ENCODE measurements at regions not wholly inside any gene's neighbourhood (a gene's known extent, or its start where the extent isn't known, plus 50 kb on each side); places are given as distances from the start of the nearest gene placed in this dataset.
"Not testable (repeated sequence)": the region's sequence is repeated elsewhere in the genome, so short reads cannot be mapped to it uniquely, and the experiment has no call there.

DNA sequence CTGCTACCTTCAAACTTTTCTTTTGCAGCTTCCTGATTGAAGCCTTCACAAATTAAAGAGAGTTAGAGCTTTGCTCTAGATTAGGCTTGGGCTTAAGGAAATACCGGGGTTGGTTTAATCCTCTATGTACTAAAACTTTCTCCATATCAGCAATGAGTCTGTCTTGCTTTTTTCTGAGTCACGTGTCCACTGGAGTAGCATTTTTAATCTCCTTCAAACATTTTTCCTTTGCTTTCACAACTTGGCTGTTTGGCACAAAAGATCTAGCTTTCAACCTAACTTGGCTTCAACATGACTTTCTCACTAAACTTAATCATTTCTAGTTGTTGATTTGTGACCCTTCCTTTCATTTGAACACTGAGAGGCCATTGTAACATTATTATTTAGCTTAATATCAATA lies 261.6 kb downstream of the PLK2 start:
- no peak for DNase-seq

DNA sequence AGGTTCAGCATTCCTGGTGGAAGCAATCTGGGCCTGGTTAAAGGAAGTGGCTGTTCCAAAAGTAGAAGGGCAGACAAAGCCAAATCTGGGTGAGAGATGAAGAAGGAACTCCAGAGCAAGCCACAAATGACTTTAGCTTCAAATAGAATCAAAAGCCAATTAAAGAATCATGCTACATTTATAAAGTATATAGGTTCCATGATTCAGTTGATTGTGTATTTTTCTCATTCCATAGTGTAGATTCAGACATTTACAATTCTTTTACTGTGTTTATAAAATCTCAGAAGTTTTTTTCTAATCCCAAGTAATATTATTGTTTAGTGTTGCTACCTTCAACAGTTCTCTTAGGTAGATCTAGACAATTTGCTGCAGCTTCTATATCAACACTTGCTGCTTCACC lies 262.0 kb downstream of the PLK2 start:
- DNase-seq = no peak

DNA sequence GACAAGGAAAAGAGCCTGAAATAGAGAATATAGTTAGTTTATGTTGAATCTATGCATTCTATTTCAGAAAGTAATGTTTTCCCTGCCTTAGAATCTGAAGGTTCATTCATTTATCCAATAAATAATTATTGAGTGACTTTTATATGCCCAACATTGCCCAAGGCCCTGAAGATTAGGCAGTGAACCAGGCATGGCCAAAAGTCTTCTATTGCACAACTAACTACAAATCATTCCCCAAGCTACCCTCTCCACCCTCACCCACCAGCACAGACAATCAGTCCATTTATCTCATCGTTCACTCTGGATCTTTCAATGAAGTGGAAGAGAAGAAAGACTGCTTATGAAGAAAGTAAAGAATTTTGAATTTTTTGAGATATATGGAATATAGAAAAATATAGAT lies 268.4 kb downstream of the PLK2 start:
- DNase-seq = no peak

DNA sequence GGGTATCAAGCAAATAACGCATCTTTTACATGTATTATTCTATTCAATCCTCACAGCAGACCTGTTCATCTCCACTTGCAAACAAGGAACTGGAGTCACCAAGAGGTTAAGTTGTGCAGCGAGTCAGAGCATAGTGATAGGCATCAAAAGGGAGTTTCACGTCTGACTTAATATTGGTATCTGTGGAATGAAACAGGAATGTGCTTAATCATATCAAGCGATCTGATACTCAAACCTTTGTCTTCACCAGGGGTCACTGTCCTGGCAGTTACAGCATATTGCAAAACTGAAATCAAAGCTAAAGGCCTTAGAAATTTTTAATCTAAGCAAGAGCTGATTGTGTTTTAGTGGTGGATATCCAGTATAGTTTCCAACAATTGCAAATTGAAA lies 271.6 kb downstream of the PLK2 start:
- DNase-seq = peak in 1 of 5 experiments; percentile 1

DNA sequence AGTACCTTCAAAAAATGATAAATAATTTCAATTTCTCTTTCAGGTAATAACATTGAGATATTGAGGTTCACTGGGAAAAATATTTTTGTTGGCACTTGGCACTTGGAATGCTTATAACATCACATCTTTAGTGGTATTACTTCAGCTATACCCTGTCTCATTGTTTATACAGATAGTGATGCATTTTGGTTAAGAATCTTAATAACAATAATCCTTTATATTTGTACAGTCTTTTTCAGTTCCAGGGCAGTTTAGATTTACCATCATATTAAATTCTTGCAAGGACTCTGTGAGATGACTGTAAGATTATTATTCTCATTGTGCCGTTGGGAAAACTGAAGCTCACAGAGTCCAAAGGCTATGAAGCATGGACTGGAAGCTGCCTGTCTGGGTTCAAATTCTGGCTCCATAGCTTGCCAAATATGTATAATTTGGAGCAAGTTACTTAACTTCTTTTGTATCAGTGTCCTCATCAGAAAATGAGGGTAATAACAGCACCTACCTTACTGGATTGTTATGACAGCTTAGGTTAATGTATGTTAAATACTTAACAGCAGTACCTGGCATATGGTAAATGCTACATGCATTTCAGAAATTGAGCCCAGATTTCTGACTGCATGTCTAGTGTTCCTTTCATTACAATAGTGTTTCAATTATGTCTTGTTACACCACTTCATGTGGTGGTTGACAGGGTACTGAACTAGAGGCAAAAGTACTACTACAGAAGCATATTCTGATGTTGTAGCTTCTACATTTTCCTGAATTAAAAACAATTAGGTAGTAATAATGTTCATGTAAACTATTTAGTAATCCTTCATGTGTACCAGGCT lies 272.2 kb downstream of the PLK2 start:
- DNase-seq = no peak

DNA sequence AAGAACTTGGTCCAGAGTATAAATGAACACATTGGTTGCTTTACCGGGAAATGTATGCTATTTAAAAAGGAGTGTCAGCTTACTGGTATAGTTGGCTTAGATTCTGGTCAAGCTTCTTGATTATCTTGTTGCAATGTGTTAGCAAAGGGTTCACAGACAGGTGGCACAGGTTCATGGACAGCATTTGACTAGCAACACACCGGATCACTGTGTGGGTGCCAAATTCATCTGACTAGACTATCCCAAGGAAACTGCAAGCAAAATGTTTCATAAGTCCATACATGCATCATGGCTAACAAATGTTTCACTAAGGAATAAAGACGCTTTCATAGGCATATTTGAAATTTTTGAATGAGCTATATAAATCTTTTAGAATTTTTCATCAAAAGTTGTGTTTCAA lies 274.1 kb downstream of the PLK2 start:
- DNase-seq = no peak

DNA sequence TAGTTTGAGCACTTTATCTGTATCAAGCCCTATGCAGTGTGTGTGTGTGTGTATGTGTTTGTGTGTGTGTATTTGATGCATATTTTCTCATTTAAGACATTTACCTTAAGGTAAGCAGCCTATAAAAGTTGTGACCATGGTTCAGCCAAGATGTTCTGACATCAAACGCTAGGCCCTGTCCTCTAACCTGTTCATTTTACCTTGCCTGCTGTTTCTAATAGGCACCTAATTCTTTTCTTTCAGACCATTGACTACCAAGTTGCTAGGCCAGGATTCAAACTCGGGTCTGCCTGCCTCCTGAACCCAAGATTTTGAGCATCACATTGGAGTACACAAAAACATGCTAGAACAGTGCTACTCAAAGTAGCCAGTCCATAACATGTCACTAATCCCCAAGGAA lies 274.5 kb downstream of the PLK2 start:
- no peak for DNase-seq

DNA sequence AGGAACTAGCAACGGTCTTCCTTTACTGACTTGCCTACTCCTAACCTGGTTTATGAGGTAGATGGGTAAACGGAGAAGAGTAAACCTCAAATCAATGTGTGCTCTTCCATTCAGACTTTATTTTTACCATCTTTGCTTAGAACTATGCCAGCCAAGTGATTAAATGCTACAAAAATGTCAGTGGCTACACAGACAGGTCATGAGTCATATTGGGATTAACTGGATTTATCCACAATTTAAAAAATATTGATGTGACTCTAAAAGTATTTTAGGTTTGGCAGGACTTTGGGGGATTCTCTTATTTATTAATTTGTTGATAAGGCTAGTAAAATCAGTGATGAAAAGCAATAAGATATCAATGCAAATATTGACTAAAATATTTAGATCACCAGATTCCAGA lies 275.0 kb downstream of the PLK2 start:
- no peak for DNase-seq

DNA sequence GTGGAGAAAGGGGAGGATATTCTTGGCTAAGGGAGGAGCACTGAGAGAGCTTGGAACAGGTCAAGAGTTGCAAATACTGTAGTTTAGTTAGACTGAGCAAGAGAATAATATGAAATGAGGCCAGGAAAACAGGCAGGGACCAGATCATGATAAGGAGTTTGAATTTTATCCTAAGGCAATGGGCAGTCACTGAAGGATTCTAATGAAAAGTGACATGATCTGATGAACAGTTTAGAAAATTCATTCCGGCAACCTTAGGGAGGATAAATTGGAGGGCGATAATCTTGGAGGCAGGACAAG lies 276.1 kb downstream of the PLK2 start:
- no peak for DNase-seq

DNA sequence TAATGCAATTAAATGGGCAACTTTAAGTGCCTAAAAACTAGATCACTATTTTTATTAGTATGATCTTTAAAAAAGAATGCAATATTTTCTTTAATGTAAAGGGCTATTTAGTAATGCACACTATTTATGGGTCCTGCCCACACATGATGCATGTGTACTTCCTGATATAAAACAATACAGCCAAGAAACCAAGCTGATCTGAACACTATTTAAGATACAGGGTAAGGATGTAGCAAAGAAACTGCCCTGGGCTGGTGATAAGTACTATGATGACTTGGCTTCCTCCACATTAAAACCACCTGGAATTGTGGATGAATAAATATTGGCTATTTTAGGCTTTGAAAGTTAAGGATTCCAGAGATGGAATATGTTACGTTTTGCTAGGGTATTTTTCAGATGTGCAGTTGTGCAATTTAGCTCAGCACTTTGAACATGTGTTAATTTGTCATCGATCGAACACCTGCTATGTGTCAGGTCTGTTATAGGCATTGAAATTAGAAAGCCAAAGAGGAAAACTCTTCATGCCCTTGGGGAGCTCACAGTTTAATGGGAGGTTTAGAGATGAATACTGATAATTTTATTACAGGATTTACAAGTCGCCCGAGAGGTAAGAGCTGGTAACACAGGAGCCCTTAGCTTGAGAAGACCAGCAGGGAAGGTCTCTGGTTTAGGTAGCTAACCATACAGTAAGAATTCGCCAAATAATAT lies 276.7 kb downstream of the PLK2 start:
- DNase-seq = no peak

DNA sequence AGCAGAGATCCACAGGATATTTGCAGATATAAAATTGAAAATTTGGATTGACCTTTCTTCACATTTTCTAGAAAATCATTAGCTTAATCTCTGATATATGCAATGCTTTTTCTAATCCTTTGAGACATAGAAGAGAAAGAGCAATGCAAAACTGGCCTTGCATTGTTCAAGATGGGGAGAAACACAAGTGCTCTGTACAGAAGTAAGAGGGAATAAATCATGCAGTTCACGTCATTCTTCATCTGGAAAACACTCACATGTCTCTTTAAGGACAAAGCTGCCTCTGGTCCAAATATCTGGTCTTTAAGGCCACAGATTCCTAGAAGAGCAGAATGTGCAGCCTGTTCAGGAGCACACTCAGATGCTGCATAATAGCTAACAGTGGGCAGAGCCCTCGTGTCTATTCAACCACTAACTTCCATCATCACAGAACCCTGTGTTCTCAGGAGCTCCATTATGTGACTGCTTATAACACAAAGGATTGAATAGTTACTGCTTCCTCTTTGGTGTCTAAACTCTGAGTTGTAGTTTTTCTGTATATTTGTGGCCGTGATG lies 277.5 kb downstream of the PLK2 start:
- no peak for DNase-seq

DNA sequence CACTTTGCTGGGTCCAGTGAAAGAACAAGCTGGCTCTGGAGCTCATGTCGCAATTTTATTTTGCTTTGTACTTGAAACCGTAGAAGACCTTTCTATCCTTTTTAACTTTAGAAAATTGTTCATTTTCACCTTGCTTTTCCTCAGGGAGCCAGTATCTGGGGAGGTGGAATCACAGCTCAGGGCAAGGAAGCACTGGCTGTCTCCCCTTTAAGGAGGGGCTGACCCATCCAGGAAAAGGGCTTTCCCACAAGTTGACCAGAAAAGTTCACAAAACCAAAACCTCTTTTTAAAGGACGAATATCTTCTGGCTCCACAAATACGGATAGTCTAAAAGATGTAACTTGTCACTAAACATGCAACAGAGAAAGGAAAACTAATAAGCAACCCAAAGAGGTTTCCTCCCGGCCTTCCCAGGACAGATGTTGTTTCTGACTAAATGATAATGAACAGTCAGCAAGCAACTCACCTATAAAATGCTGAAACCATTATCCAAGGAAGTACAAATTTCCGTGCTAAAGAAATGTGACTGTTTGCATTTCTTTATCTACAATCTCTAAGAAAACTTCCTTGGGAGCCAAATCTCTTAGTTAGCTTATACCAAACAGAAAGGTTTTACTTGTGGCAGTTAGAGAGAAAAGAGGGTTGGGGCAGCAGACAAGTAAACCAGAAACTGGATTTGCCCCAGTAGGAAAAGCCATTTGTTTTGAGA lies 278.2 kb downstream of the PLK2 start:
- DNase-seq = no peak

DNA sequence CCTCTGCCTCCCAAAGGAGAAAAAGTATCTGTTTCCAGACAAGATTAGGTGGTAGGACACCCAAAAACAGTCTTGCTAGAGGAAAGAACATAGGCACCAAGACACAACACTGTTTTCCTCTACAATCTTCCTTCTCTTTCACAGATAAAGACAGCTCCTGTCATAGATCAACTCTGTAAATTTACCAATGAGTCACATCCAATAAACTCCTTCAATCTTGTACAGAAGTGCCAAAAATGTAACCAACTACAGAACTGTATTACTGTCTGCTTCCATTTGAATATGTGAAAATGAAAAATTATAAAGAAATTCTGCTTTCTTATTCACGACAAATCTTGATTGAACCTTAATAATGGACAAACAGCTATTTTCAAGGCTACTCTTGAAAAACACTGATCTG lies 286.9 kb downstream of the PLK2 start:
- no peak for DNase-seq

DNA sequence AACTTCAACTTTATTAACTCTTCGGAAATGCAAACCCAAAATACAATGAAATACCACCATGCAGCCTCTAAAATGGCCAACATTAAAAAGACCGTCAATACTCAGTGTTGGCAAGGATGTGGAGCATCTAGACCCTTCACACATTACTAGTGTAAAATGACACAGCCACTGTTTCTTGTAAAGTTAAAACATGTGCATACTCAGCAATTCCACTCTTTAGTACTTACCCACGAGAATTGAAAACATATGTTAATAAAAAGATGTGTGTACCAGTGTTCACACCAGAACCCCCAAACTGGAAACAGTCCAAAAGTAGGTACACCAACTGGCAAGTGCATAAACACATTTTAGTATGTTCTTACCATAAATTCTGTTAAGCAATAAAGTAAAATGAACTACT lies 294.7 kb downstream of the PLK2 start:
- DNase-seq = no peak

DNA sequence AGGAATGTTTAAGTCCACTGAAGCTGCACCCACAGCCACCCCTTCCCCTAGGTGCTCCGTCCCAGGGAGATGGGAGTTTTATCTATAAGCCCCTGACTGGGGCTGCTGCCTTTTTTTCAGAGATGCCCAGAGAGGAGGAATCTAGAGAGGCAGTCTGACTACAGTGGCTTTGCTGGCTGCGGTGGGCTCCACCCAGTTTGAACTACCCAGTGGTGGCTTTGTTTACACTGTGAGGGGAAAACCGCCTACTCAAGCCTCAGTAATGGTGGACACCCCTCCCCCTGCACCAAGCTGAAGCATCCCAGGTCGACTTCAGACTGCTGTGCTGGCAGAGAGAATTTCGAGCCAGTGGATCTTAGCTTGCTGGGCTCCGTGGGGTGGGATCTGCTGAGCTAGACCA lies 298.0 kb downstream of the PLK2 start:
- DNase-seq = not testable (repeated sequence)

DNA sequence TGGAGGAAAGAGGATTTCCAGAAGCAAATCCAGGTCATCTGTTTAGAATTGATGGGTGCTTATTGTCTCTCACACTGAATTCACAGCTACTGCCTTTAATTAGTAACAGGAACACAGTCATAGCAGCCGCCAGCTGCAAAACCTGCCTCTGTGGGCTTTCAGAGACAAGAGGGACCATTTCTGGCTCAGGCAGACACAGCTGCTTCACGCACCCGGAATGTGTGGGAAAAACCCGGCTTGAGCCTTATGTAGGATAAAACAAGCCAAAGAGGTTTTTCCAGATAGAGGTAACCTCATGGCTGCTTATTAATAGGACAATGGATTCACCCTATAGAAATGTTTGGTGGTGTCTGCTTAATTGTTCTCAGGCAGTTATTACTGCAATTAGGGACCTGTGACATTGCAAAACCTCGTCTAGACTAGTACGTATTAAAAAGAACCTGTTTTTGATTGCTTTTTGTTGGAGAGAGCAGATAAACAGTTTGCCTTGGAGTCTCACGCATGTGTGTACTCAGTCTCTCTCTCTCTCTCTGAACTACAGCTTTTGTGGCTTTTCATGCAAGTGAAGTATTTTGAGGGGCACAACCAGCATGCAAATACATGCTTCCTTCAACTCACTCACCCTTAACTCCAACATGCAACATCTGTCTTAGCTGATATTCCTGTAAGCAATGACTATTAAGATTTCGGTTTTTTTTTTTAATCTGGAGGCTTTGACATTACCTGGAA lies 302.7 kb downstream of the PLK2 start:
- DNase-seq = peak in 1 of 5 experiments; percentile 3

DNA sequence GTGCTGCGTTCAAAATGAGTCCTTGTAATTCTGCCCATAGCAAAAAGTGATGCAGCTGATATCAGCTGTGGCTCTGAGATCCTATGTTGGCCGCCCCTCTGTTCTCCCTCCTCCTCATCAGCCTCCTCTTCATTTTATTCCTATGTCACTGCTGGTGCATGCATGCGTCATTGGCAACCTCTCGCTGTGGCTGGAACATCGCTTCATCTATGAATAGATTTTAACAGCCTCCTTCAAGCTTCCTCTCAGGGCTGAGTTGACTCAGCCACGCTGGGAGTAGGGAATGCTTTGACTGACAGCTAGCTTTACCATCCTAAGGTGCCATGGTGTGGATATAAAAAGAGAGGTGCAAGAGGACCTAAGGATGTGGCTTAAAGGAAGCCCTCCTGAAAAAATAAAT lies 303.5 kb downstream of the PLK2 start:
- DNase-seq = no peak

DNA sequence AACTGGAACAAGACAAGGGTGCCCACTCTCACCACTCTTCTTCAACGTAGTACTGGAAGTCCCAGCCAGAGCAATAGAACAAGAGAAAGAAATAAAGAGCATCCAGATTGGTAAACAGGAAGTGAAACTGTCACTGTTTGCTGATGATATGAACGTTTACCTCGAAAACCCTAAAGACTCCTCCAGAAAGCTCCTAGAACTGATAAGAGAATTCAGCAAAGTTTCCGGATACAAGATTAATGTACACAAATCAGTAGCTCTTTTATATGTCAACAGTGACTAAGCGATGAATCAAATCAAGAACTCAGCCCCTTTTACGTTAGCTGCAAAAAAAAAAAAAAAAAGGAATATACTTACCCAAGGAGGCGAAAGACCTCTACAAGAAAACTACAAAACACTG lies 306.6 kb downstream of the PLK2 start:
- peak in 1 of 5 experiments; percentile 71 for DNase-seq

DNA sequence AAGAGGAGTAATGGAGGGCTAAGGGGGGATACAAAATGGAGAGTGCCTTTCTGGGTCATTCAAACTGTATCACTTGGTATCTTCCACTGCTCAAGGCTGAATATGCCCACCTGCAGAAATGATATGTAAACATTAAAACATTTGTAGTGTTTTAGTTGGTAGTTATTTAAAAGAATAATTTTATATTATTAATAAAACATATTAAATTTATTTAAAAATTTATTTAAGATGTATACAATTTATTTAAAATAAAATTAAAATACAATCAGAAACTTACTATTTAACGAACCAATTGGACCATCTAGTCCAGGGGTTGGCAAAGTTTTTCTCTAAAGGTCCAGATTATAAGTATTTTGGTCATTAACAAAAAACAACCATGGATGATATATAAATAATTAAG lies 308.5 kb downstream of the PLK2 start:
- no peak for DNase-seq

DNA sequence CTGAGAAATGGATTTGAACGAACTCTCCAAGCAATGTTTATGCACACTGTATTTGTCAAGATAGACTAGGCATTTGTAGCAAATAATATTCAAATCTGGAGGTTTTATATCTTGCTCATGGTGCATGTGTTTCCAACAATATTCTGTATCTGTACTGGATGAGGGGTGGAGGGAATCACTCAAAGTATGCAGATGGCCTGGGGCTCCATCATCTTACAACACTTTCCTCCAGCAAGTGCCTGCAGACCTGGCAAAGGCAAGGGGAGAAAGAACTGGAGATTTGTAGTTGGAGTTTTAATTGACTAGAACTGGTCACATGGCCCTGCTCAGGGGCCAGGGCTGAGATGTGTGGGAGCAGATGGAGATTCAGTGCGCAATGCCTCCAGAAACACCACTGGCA lies 309.0 kb downstream of the PLK2 start:
- no peak for DNase-seq

DNA sequence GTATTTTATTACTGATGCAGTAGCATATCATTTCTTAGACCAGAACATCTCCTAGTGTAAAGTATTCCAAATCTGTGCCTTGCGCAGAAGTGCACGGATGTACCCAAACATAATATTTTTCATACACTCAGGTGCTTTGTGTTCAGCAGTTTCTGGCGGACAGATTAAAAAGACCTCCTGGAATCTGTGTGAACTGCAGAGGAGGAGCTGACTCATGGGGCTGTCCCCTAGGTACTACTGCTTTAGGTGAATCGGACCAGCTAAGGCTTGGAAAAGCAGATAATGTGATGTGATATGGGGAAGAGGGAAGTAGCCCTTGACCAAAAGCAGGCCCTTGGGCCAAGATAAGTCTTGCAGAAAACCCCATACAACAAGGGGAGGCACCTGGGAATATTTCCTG lies 310.1 kb downstream of the PLK2 start:
- no peak for DNase-seq

DNA sequence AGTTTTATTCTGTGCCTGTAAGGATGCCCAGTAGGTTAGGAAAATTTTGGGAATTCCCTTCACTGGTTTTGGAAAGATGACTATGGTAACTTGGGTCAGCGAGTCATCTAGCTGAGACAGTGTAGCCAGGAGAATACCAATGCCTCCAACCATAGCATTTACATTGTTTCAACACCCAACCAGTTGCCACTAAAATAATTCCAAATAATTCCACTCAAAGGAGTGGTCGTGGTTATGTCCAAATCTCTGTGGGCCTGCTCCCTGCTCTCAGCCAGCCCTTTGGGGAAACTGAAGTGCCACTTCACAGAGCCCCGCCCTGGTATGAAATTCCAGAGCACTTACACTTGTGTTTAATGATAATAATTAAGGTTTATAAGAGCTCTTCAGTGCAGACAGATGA lies 310.5 kb downstream of the PLK2 start:
- no peak for DNase-seq

DNA sequence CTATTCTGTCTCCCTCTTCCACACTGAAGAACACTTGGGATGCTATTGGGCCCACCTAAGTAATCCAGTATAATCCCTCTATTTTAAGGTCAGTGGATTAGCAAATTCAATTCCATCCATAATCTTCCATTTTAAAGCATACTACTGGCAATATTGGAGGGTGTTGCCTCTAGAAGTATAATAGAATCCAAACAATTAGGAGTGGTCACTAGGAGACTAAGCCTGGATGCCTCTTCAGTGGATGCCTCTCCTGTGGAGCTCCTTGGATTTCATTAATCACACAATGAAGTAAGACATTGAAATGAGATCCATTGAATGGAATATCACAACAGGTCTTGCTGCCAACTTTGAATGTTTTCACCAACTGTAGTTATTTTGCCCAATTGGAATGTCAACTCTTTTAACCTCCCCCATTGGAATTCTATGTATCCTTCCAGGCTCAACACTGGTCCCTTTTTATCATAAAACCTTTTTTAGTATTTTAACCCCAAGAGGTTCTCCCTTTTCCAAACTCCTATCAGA lies 311.6 kb downstream of the PLK2 start:
- no peak for DNase-seq
